Chondrocyte (in vitro differentiated cells): ENCODE measurements at regions not wholly inside any gene's neighbourhood (a gene's known extent, or its start where the extent isn't known, plus 50 kb on each side); places are given as distances from the start of the nearest gene placed in this dataset.

Source experiments
- DNase-seq: peaks from one replicate; pipeline ENCODE4 v3.0.0; 2021; ENCODE audit warnings: mixed read lengths, low spot score
- H3K27ac Mint-ChIP-seq: one replicate; pipeline ENCODE4 v1.8.0; 2021; ENCODE audit warnings: mild to moderate bottlenecking, moderate library complexity, mixed read lengths; ENCODE audit not compliant: unreplicated experiment
- H3K27me3 Mint-ChIP-seq: 2 replicates; pipeline ENCODE4 v1.8.0; 2021; ENCODE audit warnings: low read depth, mixed read lengths
- H3K36me3 Mint-ChIP-seq: 2 replicates; pipeline ENCODE4 v1.8.0; 2021; ENCODE audit warnings: low read depth, mixed read lengths
- H3K4me1 Mint-ChIP-seq: 2 replicates; pipeline ENCODE4 v1.8.0; 2021; ENCODE audit warnings: low read depth, mild to moderate bottlenecking, mixed read lengths
- H3K4me3 Mint-ChIP-seq: one replicate; pipeline ENCODE4 v1.8.0; 2021; ENCODE audit warnings: mild to moderate bottlenecking, moderate library complexity, mixed read lengths; ENCODE audit not compliant: unreplicated experiment
- H3K9me3 Mint-ChIP-seq: 2 replicates; pipeline ENCODE4 v1.8.0; 2021; ENCODE audit warnings: low read depth, mixed read lengths
- CTCF ChIP-seq: fragments of 200-600 bp; sonication (generic); IDR thresholded peaks from 2 replicates; pipeline ENCODE4 v1.5.0; 2021; ENCODE audit warnings: antibody characterized with exemption, mild to moderate bottlenecking, moderate library complexity

- H3K36me3 Mint-ChIP-seq, result no peaks in the 10 kb centered on the region
- H3K27me3 Mint-ChIP-seq, result no peaks in the 10 kb centered on the region
- TF ChIP-seq CTCF, result no peak
- no peak for DNase-seq
- no peak overlapping the region for H3K4me3 Mint-ChIP-seq
- no peaks in the 10 kb centered on the region for H3K9me3 Mint-ChIP-seq
- H3K4me1 Mint-ChIP-seq, result no peaks in the 10 kb centered on the region
- H3K27ac Mint-ChIP-seq, result no peak overlapping the region
Observed at GRCh38 chr10:108629834-108630233, 1293.5 kb downstream of the XPNPEP1 start.

DNA sequence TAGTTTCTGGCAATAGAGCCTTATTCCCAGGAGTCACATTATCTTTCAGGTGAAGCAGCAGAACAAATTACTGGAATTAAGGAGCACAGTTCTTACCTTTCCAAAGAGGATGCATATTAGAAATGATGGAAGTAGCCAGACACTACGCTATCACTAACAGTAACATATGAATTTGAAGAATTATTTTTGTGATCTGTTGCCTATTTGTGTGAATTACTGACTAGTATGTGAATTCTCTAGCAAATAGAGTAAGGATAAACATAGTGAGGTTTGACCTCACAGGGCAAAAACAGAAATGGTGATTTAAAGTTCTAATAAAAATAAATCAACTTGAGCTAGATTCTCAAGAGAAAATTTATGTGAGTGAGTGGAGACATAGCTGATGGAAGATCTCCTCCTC is 1299.3 kb downstream of the XPNPEP1 start:
- H3K27ac Mint-ChIP-seq, result no peak overlapping the region
- DNase-seq, result no peak
- H3K27me3 Mint-ChIP-seq, result no peaks in the 10 kb centered on the region
- no peak for TF ChIP-seq CTCF
- H3K9me3 Mint-ChIP-seq, result no peaks in the 10 kb centered on the region
- H3K36me3 Mint-ChIP-seq, result no peaks in the 10 kb centered on the region
- no peaks in the 10 kb centered on the region for H3K4me1 Mint-ChIP-seq
- no peak overlapping the region for H3K4me3 Mint-ChIP-seq

DNA sequence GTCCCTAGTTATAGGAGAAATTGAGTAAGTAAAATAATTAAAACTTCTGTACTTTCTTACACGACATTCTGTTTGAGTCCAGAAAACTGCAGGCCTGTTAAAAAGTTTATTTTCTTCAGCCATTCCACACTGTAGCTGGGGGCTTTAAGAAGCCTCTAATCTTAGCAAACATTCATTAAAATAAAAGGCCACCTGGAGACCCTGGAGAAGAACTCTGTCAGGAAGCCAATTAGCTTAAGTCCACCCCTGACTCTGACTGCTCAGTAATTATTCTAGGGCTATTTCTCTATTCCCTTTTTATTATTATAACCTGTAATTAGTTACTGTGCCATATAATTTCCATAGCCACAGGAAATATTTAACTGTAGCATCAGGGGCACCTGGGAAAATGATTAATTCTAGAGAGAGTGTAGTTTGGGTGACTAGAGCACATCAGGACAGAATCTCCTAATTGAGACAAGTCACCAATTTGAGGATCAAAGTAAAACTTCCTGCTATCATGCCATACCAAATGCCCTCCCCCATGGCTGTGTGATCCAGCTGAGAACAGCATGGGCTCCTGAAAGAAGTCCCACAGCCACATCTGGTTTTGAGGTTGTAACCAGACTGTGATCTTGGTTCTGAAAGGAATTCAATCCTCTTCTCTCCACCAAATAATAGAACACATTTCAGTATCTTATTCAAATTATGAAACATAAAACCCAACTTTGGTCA is 1302.3 kb downstream of the XPNPEP1 start:
- Mint-ChIP-seq H3K4me1 (no peaks in the 10 kb centered on the region), H3K9me3 (no peaks in the 10 kb centered on the region), H3K4me3 (no peak overlapping the region), H3K27me3 (no peaks in the 10 kb centered on the region), H3K27ac (no peak overlapping the region), H3K36me3 (no peaks in the 10 kb centered on the region)
- DNase-seq, result no peak
- no peak for TF ChIP-seq CTCF

DNA sequence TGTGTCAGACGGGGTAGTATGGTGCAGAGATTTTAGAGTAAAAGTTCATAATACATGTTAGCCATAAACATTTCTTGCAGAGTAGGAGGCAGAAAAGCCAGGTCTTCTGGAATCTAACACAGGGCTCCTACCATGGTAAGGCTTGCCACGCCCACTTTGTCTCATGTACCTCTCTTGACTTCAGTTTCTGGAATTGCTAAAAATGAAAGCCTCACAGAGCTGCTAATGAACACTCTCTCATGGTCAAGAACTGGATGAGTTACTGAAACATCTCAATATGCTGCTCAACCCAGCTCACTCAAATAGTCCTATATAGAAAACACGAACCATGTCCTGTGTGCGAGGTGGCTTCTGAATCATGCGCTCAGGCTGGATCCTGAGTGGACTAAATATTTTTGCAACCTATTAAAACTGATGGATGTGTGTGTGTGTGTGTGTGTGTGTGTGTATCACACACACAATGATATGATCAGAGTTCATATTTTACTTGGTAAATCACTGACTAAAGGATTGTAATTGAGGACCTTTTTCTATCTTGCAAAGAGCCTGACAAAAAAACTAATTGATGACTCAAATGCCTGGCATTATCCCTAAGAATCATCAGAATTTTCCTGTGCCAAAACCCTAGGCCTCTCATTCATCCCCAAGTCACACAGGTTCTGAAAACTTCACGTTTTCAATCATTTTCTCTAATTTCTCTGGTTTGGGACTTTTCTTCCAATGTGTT is 1306.6 kb downstream of the XPNPEP1 start:
- Mint-ChIP-seq H3K4me1 (no peaks in the 10 kb centered on the region), H3K27ac (no peak overlapping the region), H3K9me3 (no peaks in the 10 kb centered on the region), H3K4me3 (no peak overlapping the region), H3K36me3 (no peaks in the 10 kb centered on the region), H3K27me3 (no peaks in the 10 kb centered on the region)
- DNase-seq, result no peak
- no peak for TF ChIP-seq CTCF

GRCh38 chr10:108615576-108616320 is 1307.6 kb downstream of the XPNPEP1 start:
- no peaks in the 10 kb centered on the region for H3K36me3 Mint-ChIP-seq
- no peaks in the 10 kb centered on the region for H3K9me3 Mint-ChIP-seq
- H3K27me3 Mint-ChIP-seq, result no peaks in the 10 kb centered on the region
- no peak for TF ChIP-seq CTCF
- H3K4me3 Mint-ChIP-seq, result no peak overlapping the region
- DNase-seq, result no peak
- H3K27ac Mint-ChIP-seq, result no peak overlapping the region
- H3K4me1 Mint-ChIP-seq, result no peaks in the 10 kb centered on the region
